GM12891 (cell line): ENCODE measurements at regions not wholly inside any gene's neighbourhood (a gene's known extent, or its start where the extent isn't known, plus 50 kb on each side); places are given as distances from the start of the nearest gene placed in this dataset.

ENCODE experiments used
- POLR2A ChIP-seq: IDR thresholded peaks from 2 replicates; pipeline ENCODE4 v1.6.1; 2011; ENCODE audit warnings: low read depth, low read length, control low read depth
- POLR2AphosphoS5 ChIP-seq: IDR thresholded peaks from 2 replicates; pipeline ENCODE4 v1.6.1; 2011; ENCODE audit warnings: low read depth, low read length, control low read depth
- POU2F2 ChIP-seq: IDR thresholded peaks from 2 replicates; pipeline ENCODE4 v1.6.1; 2011; ENCODE audit warnings: low read depth, mild to moderate bottlenecking, control low read depth, low read length, moderate library complexity

- TF ChIP-seq POLR2AphosphoS5: no peak
- no peak for TF ChIP-seq POLR2A
- TF ChIP-seq POU2F2: no peak
Measured at GRCh38 chr2:150605664-150606063, 118.2 kb upstream of the RND3 start.
